Hematopoietic multipotent progenitor cell treated with erythropoietin and hydrocortisone succinate and interleukin-3 and kit ligand, for 15 days (in vitro differentiated cells): ENCODE measurements at regions not wholly inside any gene's neighbourhood (a gene's known extent, or its start where the extent isn't known, plus 50 kb on each side); places are given as distances from the start of the nearest gene placed in this dataset.

Experiments used
- DNase-seq: peaks from one replicate; pipeline ENCODE4 v3.0.0-alpha.2; 2015; ENCODE audit warnings: low spot score

DNA sequence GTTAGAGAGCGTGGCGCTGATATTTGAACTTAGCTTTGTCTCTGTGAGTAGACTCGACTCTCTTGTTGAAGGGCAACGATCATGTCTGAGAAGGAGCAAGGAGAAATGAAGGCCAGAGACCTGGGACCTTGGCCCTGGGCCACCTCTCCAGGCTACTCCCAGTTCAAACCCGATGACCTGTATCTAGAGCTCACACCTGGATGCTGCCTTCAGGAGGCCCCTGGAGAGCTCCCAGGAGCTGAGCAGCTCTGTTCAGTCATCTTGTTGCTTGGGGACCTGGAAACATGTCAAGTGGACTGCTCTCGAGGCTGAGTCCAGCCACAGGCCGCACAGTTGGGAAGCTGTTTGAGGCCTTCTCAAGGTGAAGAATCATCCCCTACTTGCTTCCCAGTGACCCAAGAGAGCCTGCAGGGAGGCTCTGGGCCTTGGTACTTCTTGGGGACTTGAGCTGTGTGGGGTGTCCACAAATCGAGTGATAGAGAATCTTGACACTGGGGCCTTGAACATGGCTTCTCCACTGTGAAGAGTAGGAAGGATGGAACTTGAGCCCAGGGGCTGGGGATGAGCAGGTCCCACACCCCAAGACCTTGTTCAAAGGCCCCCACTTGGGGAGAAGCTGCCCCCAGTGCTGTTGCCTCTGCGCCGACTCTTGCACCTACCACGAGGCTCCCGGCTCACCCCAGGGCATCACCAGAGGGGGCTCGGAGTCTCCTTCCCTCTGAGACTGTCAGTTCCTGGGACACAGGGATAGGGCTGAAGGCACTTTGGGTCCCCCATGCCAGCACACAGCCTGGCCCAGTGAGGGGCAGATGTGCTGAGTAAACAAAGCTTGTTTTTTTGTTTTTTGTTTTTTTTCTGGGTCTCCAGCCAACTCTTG is 112.1 kb downstream of the IRX5 start:
- no peak for DNase-seq

DNA sequence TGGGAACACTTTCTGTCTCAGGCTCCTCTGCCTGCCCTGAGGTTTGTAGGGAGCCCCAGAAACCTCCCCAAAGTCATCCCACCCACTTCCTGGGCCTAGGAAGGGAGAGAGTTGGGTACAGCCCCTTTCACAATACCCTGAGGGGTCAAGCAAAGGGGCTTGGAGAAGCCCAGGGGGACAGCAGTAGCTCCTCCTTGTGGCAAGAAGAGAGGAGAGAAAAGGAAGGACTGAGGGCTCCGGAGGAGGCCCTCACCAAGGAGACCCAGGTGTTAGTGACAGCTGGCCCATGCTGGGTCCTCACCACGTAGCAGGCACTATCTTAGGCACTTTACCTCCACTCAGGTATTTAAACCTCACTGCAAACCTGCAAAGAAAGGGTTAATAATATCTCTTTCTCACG is 112.8 kb downstream of the IRX5 start:
- no peak for DNase-seq

DNA sequence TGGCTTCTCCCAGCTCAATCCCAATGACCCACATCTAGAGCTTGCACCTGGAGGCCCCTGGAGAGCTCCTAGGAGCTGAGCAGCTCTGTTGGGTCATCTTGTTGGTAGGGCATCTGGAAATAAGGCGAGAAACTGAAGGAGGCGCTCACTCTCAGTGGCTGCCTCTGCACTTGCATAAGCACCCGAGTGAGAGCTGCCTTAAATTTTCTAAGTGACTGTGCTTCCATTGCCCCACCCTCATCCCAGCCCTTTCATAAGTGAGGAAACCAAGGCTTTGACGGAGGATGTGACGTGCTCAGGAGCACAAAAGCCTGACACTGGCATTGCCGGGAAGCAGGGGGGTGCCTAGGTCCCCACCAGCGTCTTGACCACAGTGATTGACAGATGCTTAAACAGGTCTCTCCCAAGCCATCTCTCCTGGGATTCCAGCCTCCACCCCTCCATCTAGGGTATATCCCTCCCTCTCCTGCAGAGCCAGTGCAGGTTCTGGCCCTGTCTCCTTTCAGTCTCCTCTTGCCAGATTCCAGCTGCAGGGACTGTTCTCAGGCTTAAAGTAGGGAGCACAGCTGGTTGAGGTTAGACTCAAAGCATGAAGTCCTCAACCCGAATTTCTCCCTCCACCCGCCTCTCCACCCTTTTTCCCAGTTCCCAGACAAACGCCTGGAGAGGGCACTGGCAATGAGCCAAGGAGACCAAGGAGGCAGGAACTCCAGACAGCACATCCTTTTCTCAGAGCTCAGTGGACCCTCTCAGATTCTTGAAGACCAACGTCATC is 113.7 kb downstream of the IRX5 start:
- no peak for DNase-seq

- no peak for DNase-seq
Measured at GRCh38 chr16:55045329-55045728, 114.7 kb downstream of the IRX5 start.

DNA sequence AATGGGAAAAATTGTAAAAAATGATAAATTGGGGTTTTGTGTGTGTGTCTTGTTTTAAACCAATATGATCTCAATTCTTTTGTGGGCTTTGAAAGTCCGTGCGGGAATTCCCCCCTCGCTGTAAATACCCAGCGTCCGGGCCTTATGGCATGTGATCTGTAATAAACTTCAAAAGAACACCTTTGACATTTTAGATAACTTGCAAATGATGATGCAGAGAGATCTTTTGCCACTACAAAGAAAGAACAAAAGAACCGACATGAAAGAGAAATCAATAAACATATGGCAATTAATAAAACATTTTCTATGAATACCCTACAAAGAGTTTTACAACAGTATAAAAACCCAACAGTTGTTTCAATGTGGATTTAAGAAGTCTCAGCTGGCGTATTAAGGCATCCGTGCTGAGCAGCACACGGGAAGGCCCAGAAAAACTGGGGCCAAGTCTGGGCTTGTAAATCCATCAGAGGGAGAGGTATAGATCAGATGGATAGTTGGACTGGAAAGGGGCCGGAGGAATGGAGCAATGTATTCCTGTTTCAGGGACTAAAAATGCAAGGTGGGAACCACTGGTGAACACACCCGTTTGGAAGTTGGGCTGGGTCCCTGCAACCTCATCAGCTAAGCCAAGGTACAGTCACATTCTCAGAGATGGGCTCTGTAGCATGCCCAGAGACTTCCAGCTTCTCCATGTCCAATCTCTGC is 115.2 kb downstream of the IRX5 start:
- no peak for DNase-seq

GRCh38 chr16:55046513-55046912 is 115.8 kb downstream of the IRX5 start:
- no peak for DNase-seq

- DNase-seq: no peak
Measured at GRCh38 chr16:55046916-55047315, 116.3 kb downstream of the IRX5 start.

DNA sequence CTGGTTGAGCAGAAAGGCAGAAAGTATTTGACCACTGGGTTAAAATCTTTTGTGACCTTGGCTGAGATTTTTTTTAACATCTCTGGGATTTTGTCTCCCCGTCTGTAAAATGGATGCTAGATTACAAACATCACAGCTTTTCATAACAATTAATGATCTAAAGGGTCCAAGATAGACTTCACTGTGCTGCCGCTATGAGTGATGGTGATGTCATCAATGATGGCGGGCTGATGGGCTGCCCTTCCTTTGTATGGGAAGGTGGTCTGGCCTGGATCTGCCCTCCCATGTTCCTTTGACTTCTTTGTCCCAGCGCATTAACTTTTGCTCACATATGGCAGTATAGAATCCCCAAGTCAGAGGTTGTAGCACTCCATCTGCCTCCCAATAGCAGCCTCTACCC is 116.7 kb downstream of the IRX5 start:
- DNase-seq: no peak

GRCh38 chr16:55047903-55048497 is 117.3 kb downstream of the IRX5 start:
- DNase-seq: no peak

DNA sequence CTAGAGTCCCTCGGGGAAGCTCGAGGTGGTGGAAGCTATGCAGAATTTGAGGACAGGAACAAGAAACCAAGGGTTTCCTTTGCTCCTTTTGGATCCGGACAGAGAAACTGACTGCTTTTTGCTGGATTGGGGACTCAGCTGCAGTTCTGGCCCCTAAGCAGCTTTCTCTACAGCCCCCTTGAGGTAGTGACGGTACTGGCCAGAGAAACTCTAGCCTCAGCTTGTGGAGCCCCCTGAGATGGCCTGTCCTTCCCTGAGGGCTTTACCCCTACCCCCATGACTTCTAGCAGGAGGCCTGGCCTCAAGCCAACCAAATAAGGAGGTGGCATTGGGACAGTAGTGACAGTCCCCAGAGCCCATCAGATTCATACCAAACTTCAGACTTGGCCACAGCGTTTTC is 118.1 kb downstream of the IRX5 start:
- no peak for DNase-seq

GRCh38 chr16:55051571-55052347 is 121.1 kb downstream of the IRX5 start:
- no peak for DNase-seq

- DNase-seq: no peak
Measured at GRCh38 chr16:55052348-55052734, 121.7 kb downstream of the IRX5 start.

- DNase-seq: no peak
Measured at GRCh38 chr16:55052741-55053415, 122.2 kb downstream of the IRX5 start.

GRCh38 chr16:55055262-55055661 is 124.6 kb downstream of the IRX5 start:
- no peak for DNase-seq

- no peak for DNase-seq
Measured at GRCh38 chr16:55056585-55057401, 126.1 kb downstream of the IRX5 start.

GRCh38 chr16:55057866-55058265 is 127.2 kb downstream of the IRX5 start:
- no peak for DNase-seq

DNA sequence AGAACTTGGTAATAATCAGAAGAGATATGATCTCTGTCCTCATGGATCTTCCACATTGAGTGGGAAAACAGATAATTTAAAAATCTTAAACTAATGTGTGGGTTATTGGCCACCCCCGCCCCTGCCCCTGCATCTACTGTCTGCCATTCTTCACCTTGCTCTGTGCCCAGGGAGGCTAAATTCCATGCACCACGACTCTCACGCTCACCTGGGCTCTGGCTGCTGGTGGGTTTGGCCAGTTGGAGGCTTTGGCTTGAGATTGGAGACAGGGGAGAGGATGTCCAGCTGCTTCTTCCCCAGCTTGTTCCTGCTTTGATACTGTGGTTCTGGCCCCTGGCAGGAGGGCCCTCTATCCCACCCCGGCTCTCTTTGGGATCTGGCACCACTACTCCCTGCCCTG is 127.9 kb downstream of the IRX5 start:
- DNase-seq: no peak

GRCh38 chr16:55059146-55059545 is 128.5 kb downstream of the IRX5 start:
- no peak for DNase-seq

DNA sequence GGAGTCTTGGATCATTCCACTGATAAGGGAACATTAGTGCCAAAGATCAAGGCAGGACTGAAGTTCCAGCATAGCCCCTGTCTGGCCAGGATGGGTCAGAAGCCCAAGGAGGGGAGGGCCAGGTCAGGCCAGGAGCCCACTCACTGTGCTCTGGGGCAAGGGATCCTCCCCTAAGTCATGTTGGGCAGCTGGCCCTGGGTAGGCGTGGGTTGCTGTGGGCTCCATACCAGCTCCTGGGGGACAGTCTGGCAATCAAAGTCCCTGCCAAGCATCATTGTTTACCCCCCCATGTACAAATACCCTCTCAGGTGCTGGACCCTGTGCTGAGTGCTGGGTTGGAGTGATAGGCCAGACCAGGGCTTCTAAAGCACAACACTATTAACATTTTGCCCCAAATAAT is 130.5 kb downstream of the IRX5 start:
- no peak for DNase-seq

- DNase-seq: no peak
Measured at GRCh38 chr16:55062442-55062841, 131.8 kb downstream of the IRX5 start.
